ENCODE measurements at regions not wholly inside any gene's neighbourhood (a gene's known extent, or its start where the extent isn't known, plus 50 kb on each side); places are given as distances from the start of the nearest gene placed in this dataset.

- DNase-seq = no peak
Measured at GRCh38 chr2:196249860-196250259, 78.5 kb upstream of the STK17B start.

- DNase-seq = no peak
Measured at GRCh38 chr2:196251132-196251531, 79.8 kb upstream of the STK17B start.

GRCh38 chr2:196252408-196253115 is 81.2 kb upstream of the STK17B start:
- DNase-seq = no peak

- no peak for DNase-seq
Measured at GRCh38 chr2:196253116-196253480, 81.7 kb upstream of the STK17B start.

- no peak for DNase-seq
Measured at GRCh38 chr2:196256585-196256984, 85.2 kb upstream of the STK17B start.

GRCh38 chr2:196257086-196257485 is 85.7 kb upstream of the STK17B start:
- no peak for DNase-seq

GRCh38 chr2:196258407-196258806 is 87.0 kb upstream of the STK17B start:
- DNase-seq = no peak

- peak; percentile 54 for DNase-seq
Measured at GRCh38 chr2:196259507-196260481, 88.4 kb upstream of the STK17B start.

GRCh38 chr2:196260546-196260945 is 89.2 kb upstream of the STK17B start:
- peak; percentile 69 for DNase-seq

- DNase-seq = no peak
Measured at GRCh38 chr2:196262606-196263005, 91.2 kb upstream of the STK17B start.

DNA sequence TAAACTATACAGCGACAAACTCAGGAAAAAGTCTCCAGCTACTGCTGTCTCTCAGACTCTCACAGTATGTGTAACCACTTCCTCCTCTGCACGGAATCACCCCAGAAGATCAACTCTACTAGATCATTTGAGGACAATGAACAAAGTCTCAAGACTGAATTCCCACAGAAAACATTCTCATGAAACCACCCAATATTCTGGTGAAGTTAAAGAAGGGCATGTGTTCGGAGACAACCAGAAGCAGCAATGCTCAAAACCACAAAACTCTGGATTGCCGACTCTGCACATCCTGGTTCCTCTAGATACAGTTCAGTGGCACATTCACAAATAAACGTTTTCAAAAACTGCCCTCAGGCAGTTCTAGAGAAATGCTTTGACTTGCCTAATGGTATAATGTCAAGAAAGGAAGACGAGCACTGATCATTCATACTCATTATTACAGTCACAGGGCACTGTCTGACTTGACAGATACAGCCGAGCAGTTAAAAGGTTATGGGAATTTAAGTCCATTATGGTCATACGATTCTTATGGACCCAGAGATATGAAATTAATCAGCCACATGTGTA is 91.9 kb upstream of the STK17B start:
- DNase-seq = peak; percentile 77

- DNase-seq = no peak
Measured at GRCh38 chr2:196266351-196266750, 95.0 kb upstream of the STK17B start.

GRCh38 chr2:196266855-196267254 is 95.5 kb upstream of the STK17B start:
- DNase-seq = no peak

GRCh38 chr2:196268025-196268424 is 96.6 kb upstream of the STK17B start:
- no peak for DNase-seq

GRCh38 chr2:196268538-196269338 is 97.4 kb upstream of the STK17B start:
- peak; percentile 48 for DNase-seq

DNA sequence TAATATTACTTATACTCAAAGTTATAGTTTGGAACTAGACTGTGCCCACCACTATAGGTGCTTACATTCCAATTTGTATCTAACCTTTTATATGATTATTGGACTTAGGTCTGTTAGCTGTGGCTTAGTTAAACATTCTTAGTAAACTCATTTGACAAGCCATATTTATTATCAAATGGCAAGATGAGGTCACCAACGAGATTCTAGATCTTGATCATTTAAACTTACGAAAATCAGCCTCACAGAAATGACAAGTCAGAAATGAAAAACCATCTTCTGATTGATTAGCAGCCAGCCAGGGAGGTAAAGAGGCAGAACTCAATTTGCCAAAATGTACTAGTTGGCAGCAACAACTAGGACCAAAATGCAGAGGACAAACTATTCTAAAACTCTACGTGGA is 100.4 kb upstream of the STK17B start:
- DNase-seq = no peak

- DNase-seq = peak; percentile 61
Measured at GRCh38 chr2:196274387-196274809, 103.0 kb upstream of the STK17B start.

GRCh38 chr2:196275646-196276352 is 104.4 kb upstream of the STK17B start:
- DNase-seq = peak; percentile 23

GRCh38 chr2:196276421-196276820 is 105.0 kb upstream of the STK17B start:
- DNase-seq = no peak

DNA sequence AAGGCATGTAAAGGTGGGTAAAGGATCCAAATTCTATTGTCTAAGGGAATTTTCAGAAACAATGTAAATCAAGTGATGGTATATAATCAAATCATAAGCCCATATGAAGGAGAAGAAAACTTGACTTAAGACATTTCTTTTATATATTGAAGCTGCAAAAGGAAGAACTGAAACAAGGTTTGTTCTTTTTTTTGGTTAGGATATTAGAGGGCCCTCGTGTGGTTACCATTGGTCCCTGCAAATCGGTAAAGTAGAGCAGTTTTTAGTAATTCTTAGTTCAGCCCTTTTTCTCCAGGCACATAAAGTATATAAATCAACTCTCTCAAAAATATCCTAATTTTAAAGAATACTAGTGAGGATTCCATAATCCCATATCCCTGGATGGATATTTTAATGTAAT is 105.6 kb upstream of the STK17B start:
- peak; percentile 72 for DNase-seq

- peak; percentile 14 for DNase-seq
Measured at GRCh38 chr2:196278491-196278911, 107.1 kb upstream of the STK17B start.

- no peak for DNase-seq
Measured at GRCh38 chr2:196279541-196279940, 108.2 kb upstream of the STK17B start.
